ENCODE measurements at regions not wholly inside any gene's neighbourhood (a gene's known extent, or its start where the extent isn't known, plus 50 kb on each side); places are given as distances from the start of the nearest gene placed in this dataset.

- no peak overlapping the region for H2AFZ ChIP-seq
- no peak overlapping the region for H3K27ac Mint-ChIP-seq
- no peaks in the 10 kb centered on the region for H4K20me1 ChIP-seq (replicated peaks; ENCODE audit: insufficient read depth)
- no peaks in the 10 kb centered on the region for H3F3A ChIP-seq (replicated peaks; ENCODE audit: low read depth)
- H3K27ac ChIP-seq (ENCODE audit: low read depth), result no peak overlapping the region
- DNase-seq (ENCODE audit: low spot score) (no peak), ATAC-seq (no peak)
- no peaks in the 10 kb centered on the region for H3K36me3 ChIP-seq (ENCODE audit: insufficient read depth)
- peaks cover 3% of the 10 kb centered on the region for H3K27me3 Mint-ChIP-seq (ENCODE audit: insufficient read depth, low read depth, poor library complexity)
- no peaks in the 10 kb centered on the region for H3K79me2 ChIP-seq (replicated peaks; ENCODE audit: insufficient read depth)
- no peaks in the 10 kb centered on the region; the same call in 1 of the 2 replicates for H3K9me2 ChIP-seq (ENCODE audit: insufficient read depth)
- 0 out of 3 replicates have a peak, but pooled peaks cover 3% of the 10 kb centered on the region for H3K36me3 Mint-ChIP-seq (ENCODE audit: low read depth)
- no peaks in the 10 kb centered on the region for H3K27me3 ChIP-seq (ENCODE audit: insufficient read depth)
- H3K4me1 ChIP-seq (ENCODE audit: insufficient read depth), result no peaks in the 10 kb centered on the region
- peaks cover 7% of the 10 kb centered on the region; the same call in 1 of the 3 replicates for H3K9me3 Mint-ChIP-seq
- no peak overlapping the region for H3K4me3 Mint-ChIP-seq
- no peaks in the 10 kb centered on the region for H3K4me1 Mint-ChIP-seq
- no peak overlapping the region for H3K4me3 ChIP-seq
- H3K4me2 ChIP-seq, result no peak overlapping the region
- TF ChIP-seq CTCF (conservative IDR thresholded peaks at IDR 0.05; ENCODE audit: low read depth in 2 of 2) (peak in 1 of 2 experiments; percentile 36; a peak in 2 of 4 replicates), CREB1 (CRISPR knock-in tag; IDR thresholded peaks at IDR 0.05; ENCODE audit: low read depth) (no peak)
These were observed 582.4 kb downstream of the FAM133A start for GRCh38 chrX:94256396-94256795.

GRCh38 chrX:94265323-94265722, 591.3 kb downstream of the FAM133A start:
- Mint-ChIP-seq H3K9me3 (peaks cover 2% of the 10 kb centered on the region; the same call in 1 of the 3 replicates), H3K4me3 (no peak overlapping the region), H3K27me3 (ENCODE audit: insufficient read depth, low read depth, poor library complexity) (no peaks in the 10 kb centered on the region), H3K36me3 (ENCODE audit: low read depth) (peaks cover 21% of the 10 kb centered on the region; the same call in 2 of the 3 replicates), H3K4me1 (no peaks in the 10 kb centered on the region), H3K27ac (no peak overlapping the region)
- Histone ChIP-seq H3K9me2 (ENCODE audit: insufficient read depth) (no peaks in the 10 kb centered on the region), H3K27ac (ENCODE audit: low read depth) (no peak overlapping the region), H3F3A (replicated peaks; ENCODE audit: low read depth) (no peaks in the 10 kb centered on the region), H3K4me2 (no peak overlapping the region), H2AFZ (no peak overlapping the region), H3K36me3 (ENCODE audit: insufficient read depth) (no peaks in the 10 kb centered on the region), H4K20me1 (replicated peaks; ENCODE audit: insufficient read depth) (no peaks in the 10 kb centered on the region), H3K4me3 (no peak overlapping the region), H3K4me1 (ENCODE audit: insufficient read depth) (no peaks in the 10 kb centered on the region), H3K27me3 (ENCODE audit: insufficient read depth) (no peaks in the 10 kb centered on the region), H3K79me2 (replicated peaks; ENCODE audit: insufficient read depth) (no peaks in the 10 kb centered on the region)
- DNase-seq (ENCODE audit: low spot score) (no peak), ATAC-seq (no peak)
- TF ChIP-seq ZNF462 (CRISPR knock-in tag; IDR thresholded peaks at IDR 0.05), result no peak
- no peak for TF ChIP-seq JUNB (IDR thresholded peaks at IDR 0.05; ENCODE audit: unreplicated experiment)
- TF ChIP-seq NANOG (IDR thresholded peaks at IDR 0.05; ENCODE audit: borderline replicate concordance), result no peak
- TF ChIP-seq CTCF (conservative IDR thresholded peaks at IDR 0.05; ENCODE audit: low read depth in 2 of 2), result no peak
- no peak for TF ChIP-seq POLR2AphosphoS5 (IDR thresholded peaks at IDR 0.05; ENCODE audit: low read depth)
- no peak for TF ChIP-seq ZNF331 (CRISPR knock-in tag; IDR thresholded peaks at IDR 0.05; ENCODE audit: low read depth)
- TF ChIP-seq ZNF114 (CRISPR knock-in tag; IDR thresholded peaks at IDR 0.05), result no peak
- no peak for TF ChIP-seq STAT1 (IDR thresholded peaks at IDR 0.05; ENCODE audit: unreplicated experiment)

All from GM23338 (cell line).